PFSK-1 (cell line): ENCODE measurements at regions not wholly inside any gene's neighbourhood (a gene's known extent, or its start where the extent isn't known, plus 50 kb on each side); places are given as distances from the start of the nearest gene placed in this dataset.

Source experiments
- POLR2AphosphoS5 ChIP-seq: IDR thresholded peaks from 2 replicates; pipeline ENCODE4 v1.6.1; 2012; ENCODE audit warnings: low read depth, mild to moderate bottlenecking, control low read depth, low read length, moderate library complexity
- TF ChIP-seq, protein P1 (sequence below), 2 experiments: IDR thresholded peaks; 2 replicates each; pipeline versions ENCODE4 v1.6.1 to v1.8.0; 2011 to 2012; ENCODE audit warnings: low read depth in 2 of 2, low read length in 2 of 2, control low read depth in 1 of 2, inconsistent platforms in 1 of 2, mild to moderate bottlenecking in 1 of 2, moderate library complexity in 1 of 2; ENCODE audit not compliant: insufficient read depth in 1 of 2

DNA sequence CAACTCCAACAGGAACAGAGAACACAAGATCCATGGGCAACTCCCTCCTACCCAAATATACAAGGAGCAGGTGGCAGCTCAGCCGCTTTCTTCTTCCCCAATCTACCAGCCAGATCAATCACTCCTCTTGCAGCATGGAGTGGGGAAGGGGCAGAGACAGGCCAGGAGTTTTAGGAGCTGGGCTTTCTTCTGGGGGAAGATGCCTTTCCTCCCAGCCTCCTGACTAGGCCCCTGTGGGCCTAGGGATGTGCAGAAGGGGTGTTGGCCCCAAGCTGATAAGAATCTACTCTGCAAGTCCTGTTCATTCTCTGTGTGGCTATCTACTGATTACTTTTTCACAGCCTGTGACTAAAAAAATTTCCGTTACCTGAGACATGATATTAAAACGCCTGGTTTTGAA, 189.0 kb downstream of the BCAS1 start:
- TF ChIP-seq, protein P1, sequence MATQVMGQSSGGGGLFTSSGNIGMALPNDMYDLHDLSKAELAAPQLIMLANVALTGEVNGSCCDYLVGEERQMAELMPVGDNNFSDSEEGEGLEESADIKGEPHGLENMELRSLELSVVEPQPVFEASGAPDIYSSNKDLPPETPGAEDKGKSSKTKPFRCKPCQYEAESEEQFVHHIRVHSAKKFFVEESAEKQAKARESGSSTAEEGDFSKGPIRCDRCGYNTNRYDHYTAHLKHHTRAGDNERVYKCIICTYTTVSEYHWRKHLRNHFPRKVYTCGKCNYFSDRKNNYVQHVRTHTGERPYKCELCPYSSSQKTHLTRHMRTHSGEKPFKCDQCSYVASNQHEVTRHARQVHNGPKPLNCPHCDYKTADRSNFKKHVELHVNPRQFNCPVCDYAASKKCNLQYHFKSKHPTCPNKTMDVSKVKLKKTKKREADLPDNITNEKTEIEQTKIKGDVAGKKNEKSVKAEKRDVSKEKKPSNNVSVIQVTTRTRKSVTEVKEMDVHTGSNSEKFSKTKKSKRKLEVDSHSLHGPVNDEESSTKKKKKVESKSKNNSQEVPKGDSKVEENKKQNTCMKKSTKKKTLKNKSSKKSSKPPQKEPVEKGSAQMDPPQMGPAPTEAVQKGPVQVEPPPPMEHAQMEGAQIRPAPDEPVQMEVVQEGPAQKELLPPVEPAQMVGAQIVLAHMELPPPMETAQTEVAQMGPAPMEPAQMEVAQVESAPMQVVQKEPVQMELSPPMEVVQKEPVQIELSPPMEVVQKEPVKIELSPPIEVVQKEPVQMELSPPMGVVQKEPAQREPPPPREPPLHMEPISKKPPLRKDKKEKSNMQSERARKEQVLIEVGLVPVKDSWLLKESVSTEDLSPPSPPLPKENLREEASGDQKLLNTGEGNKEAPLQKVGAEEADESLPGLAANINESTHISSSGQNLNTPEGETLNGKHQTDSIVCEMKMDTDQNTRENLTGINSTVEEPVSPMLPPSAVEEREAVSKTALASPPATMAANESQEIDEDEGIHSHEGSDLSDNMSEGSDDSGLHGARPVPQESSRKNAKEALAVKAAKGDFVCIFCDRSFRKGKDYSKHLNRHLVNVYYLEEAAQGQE (IDR thresholded peaks at IDR 0.05; ENCODE audit: insufficient read depth in 1 of 2, low read depth in 2 of 2, low read length in 2 of 2), result no peak
- TF ChIP-seq POLR2AphosphoS5, result no peak
